ENCODE measurements at regions not wholly inside any gene's neighbourhood (a gene's known extent, or its start where the extent isn't known, plus 50 kb on each side); places are given as distances from the start of the nearest gene placed in this dataset.

DNA sequence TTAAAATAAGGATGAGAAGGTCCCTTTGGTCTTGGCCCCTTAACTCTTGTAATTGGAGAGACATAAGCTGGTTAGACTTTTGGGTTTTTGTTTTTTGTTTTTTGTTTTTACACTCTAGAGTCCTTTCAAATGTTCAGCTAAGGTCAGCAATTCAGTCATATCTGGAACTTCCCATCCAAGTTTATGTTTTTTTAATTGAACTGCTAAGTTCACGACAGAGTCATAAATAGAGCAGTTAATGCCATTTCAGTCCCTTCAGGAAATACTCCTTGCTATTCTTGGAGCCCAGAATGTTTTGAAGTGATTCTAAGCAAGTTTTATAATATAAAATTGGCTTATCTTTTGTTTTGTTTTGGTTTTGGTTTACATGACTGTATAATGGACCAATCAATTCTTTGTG, 329.4 kb upstream of the PABPC4L start:
- Histone ChIP-seq H3K36me3 (ENCODE audit: control insufficient read depth in 2 of 2, extremely low read depth in 1 of 2, insufficient read depth in 2 of 2, low read length in 2 of 2) (no peaks in the 10 kb centered on the region), H3K4me2 (ENCODE audit: insufficient read depth, low read length) (no peak overlapping the region), H3K79me2 (ENCODE audit: control insufficient read depth, insufficient read depth, low read length) (no peaks in the 10 kb centered on the region), H3K4me3 (replicated peaks in 1 of 3; ENCODE audit: insufficient read depth in 1 of 3, low read depth in 1 of 3, low read length in 3 of 3) (no peak overlapping the region), H2AFZ (ENCODE audit: low read depth, low read length) (no peak overlapping the region), H3K27ac (ENCODE audit: insufficient read depth, low read depth, low read length) (no peak overlapping the region), H4K20me1 (replicated peaks; ENCODE audit: control insufficient read depth, extremely low read depth, insufficient read depth, low read length) (no peaks in the 10 kb centered on the region), H3K9me3 (replicated peaks; ENCODE audit: control insufficient read depth, insufficient read depth, low read length) (no peaks in the 10 kb centered on the region), H3K4me1 (ENCODE audit: control insufficient read depth, extremely low read depth, insufficient read depth, low read length) (no peaks in the 10 kb centered on the region), H3K9ac (replicated peaks; ENCODE audit: extremely low read depth, insufficient read depth, low read length) (no peak overlapping the region), H3K9me1 (replicated peaks; ENCODE audit: control insufficient read depth, extremely low read depth, insufficient read depth, low read length) (no peaks in the 10 kb centered on the region), H3K27me3 (ENCODE audit: control insufficient read depth in 2 of 2, insufficient read depth in 2 of 2, low read length in 2 of 2) (no peaks in the 10 kb centered on the region)
- DNase-seq (ENCODE audit: low read depth, low spot score): peak; percentile 71
- intact Hi-C loops (cut with micrococcal nuclease) (no loop called here), dilution Hi-C loops (cut with MboI; ENCODE audit: extremely low pct_ligation_motif_present, low sequenced_read_pairs) (no loop called here)
- TF ChIP-seq EZH2 (IDR thresholded peaks at IDR 0.05; ENCODE audit: borderline replicate concordance, low read depth, low read length, severe bottlenecking): no peak
- TF ChIP-seq POLR2A (IDR thresholded peaks at IDR 0.05; ENCODE audit: low read depth, low read length): no peak
- no peak for TF ChIP-seq POLR2AphosphoS5 (IDR thresholded peaks at IDR 0.05; ENCODE audit: insufficient read depth, low read depth, low read length)
- TF ChIP-seq, protein P1, sequence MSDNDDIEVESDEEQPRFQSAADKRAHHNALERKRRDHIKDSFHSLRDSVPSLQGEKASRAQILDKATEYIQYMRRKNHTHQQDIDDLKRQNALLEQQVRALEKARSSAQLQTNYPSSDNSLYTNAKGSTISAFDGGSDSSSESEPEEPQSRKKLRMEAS (IDR thresholded peaks at IDR 0.05; ENCODE audit: insufficient read depth, insufficient read length): no peak
- TF ChIP-seq, protein P2, sequence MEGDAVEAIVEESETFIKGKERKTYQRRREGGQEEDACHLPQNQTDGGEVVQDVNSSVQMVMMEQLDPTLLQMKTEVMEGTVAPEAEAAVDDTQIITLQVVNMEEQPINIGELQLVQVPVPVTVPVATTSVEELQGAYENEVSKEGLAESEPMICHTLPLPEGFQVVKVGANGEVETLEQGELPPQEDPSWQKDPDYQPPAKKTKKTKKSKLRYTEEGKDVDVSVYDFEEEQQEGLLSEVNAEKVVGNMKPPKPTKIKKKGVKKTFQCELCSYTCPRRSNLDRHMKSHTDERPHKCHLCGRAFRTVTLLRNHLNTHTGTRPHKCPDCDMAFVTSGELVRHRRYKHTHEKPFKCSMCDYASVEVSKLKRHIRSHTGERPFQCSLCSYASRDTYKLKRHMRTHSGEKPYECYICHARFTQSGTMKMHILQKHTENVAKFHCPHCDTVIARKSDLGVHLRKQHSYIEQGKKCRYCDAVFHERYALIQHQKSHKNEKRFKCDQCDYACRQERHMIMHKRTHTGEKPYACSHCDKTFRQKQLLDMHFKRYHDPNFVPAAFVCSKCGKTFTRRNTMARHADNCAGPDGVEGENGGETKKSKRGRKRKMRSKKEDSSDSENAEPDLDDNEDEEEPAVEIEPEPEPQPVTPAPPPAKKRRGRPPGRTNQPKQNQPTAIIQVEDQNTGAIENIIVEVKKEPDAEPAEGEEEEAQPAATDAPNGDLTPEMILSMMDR (IDR thresholded peaks at IDR 0.05; ENCODE audit: extremely low read depth in 1 of 2, insufficient read depth in 1 of 2, low read depth in 1 of 2, low read length in 2 of 2): no peak
- TF ChIP-seq JUN (IDR thresholded peaks at IDR 0.05; ENCODE audit: borderline replicate concordance, insufficient read depth, insufficient read length, low read depth): no peak
- TF ChIP-seq FOS (IDR thresholded peaks at IDR 0.05; ENCODE audit: borderline replicate concordance, insufficient read depth, low read length): no peak
- no peak for TF ChIP-seq MYC (IDR thresholded peaks at IDR 0.05; ENCODE audit: low read depth, low read length)
- no peak for TF ChIP-seq GATA2 (IDR thresholded peaks at IDR 0.05; ENCODE audit: insufficient read depth, insufficient read length, low read depth, low read length)
- CTCF ChIA-PET: interaction anchor here (0.8 to 1.4 kb wide), 4 partner anchors 16 to 126 kb away, joined by 3 read pairs; no protein-coding TSS in a partner anchor
- POLR2A ChIA-PET: no interaction called here
- FAIRE-seq: no peak
- BruUV-seq (replicated peaks): no TSS peak
